HepG2 (cell line): ENCODE measurements at regions not wholly inside any gene's neighbourhood (a gene's known extent, or its start where the extent isn't known, plus 50 kb on each side); places are given as distances from the start of the nearest gene placed in this dataset.

Experiments
- ATAC-seq: fragments of 200-7000 bp; cut with Tn5 transposase; 3 replicates; pipeline ENCODE4 v1.9.1; 2020; ENCODE audit warnings: mild to moderate bottlenecking, moderate library complexity
- BruUV-seq: library from RNA; stranded (reverse); fragments of 400-500 nt; replicated peaks from 2 replicates; lab custom pipeline; 2021; lab: Mats Ljungman, UMichigan
- CTCF ChIA-PET: fragments of 300-600 bp; formaldehyde crosslinking; extraction: SDS; loops from one replicate; lab custom pipeline; 2021; ENCODE audit warnings: low total read pairs, inconsistent platforms, low intra/inter-chr PET ratio; lab: Yijun Ruan, JAX
- POLR2A ChIA-PET: fragments of 350-600 bp; sonication (Branson Sonifier 250); formaldehyde crosslinking; loops from one replicate; lab custom pipeline; 2020; ENCODE audit warnings: antibody characterized with exemption, inconsistent platforms; lab: Yijun Ruan, JAX
- DNase-seq: peaks from one replicate; pipeline ENCODE4 v3.0.0-alpha.2; 2015; ENCODE audit warnings: low spot score
- FAIRE-seq: peaks from 3 replicates; lab custom pipeline; 2011; peaks lifted over from hg19 to GRCh38; lab: Jason Lieb, UNC
- H2AFZ ChIP-seq: one replicate; pipeline ENCODE4 v1.6.1; 2011; ENCODE audit warnings: low read length, inconsistent platforms
- H3K27ac ChIP-seq: fragments of 300-600 bp; 3 replicates; pipeline ENCODE4 v1.8.0; 2011; ENCODE audit warnings: mixed run types, mild to moderate bottlenecking, mixed read lengths, low read length, inconsistent platforms; ENCODE audit not compliant: insufficient read depth; ENCODE audit errors: extremely low read length
- H3K27me3 ChIP-seq, 2 experiments: fragments of 200-600 bp in 1 of 2; 2 replicates in 1 of 2; 3 replicates in 1 of 2; pipeline versions ENCODE4 v1.6.0 to v1.8.0; 2011; ENCODE audit warnings: low read length in 2 of 2, mild to moderate bottlenecking in 2 of 2, moderate library complexity in 2 of 2, inconsistent platforms in 1 of 2; ENCODE audit not compliant: insufficient read depth in 2 of 2, control insufficient read depth in 1 of 2
- H3K36me3 ChIP-seq, 2 experiments: fragments of 200-600 bp in 1 of 2; replicated peaks in 1 of 2; 2 replicates in 1 of 2; 3 replicates in 1 of 2; pipeline versions ENCODE4 v1.5.1 to v1.8.0; 2011; ENCODE audit warnings: low read length in 2 of 2, inconsistent platforms in 1 of 2; ENCODE audit not compliant: insufficient read depth in 2 of 2, control insufficient read depth in 1 of 2
- H3K4me1 ChIP-seq: 2 replicates; pipeline ENCODE4 v1.5.1; 2012; ENCODE audit warnings: low read length, inconsistent platforms; ENCODE audit not compliant: insufficient read depth
- H3K4me2 ChIP-seq: 2 replicates; pipeline ENCODE4 v1.6.0; 2011; ENCODE audit warnings: low read depth, low read length, inconsistent platforms
- H3K4me3 ChIP-seq, 3 experiments: fragments of 200-600 bp in 1 of 3; sonication (generic), shearing (Covaris generic) in 1 of 3; replicated peaks in 1 of 3; 2 replicates each; pipeline ENCODE4 v1.5.1; 2011 to 2016; ENCODE audit warnings: low read length in 3 of 3, inconsistent platforms in 2 of 3, low read depth in 2 of 3, mild to moderate bottlenecking in 2 of 3, control low read depth in 1 of 3, mixed read lengths in 1 of 3; ENCODE audit not compliant: insufficient read depth in 1 of 3
- H3K79me2 ChIP-seq: one replicate; pipeline ENCODE4 v1.6.1; 2011; ENCODE audit warnings: low read length, inconsistent platforms; ENCODE audit not compliant: insufficient read depth
- H3K9ac ChIP-seq: 2 replicates; pipeline ENCODE4 v1.6.0; 2011; ENCODE audit warnings: mild to moderate bottlenecking, low read depth, low read length, inconsistent platforms; ENCODE audit not compliant: insufficient read depth
- H3K9me3 ChIP-seq: 2 replicates; pipeline ENCODE4 v1.5.1; 2012; ENCODE audit warnings: mild to moderate bottlenecking, low read length
- H4K20me1 ChIP-seq: 2 replicates; pipeline ENCODE4 v1.6.0; 2011; ENCODE audit warnings: inconsistent platforms, mild to moderate bottlenecking, low read length, moderate library complexity; ENCODE audit not compliant: insufficient read depth
- HOXD1 ChIP-seq: sonication (generic); formaldehyde crosslinking; IDR thresholded peaks from 2 replicates; pipeline ENCODE4 v1.5.0; 2020; ENCODE audit warnings: missing genetic modification reagents
- ZKSCAN1 ChIP-seq: fragments of 150-350 bp; IDR thresholded peaks from 2 replicates; pipeline ENCODE4 v1.6.1; 2014; ENCODE audit warnings: low read length
- WGBS: methylation state at CpG from one replicate; pipeline ENCODE4 v1.1.6; 2017; ENCODE audit warnings: low lambda C conversion rate; 5-methylcytosine and 5-hydroxymethylcytosine counted together
- in situ Hi-C: cut with HindIII; loops from 2 replicates; pipeline ENCODE4 v1.10.0; 2017; ENCODE audit warnings: low pct_unique_long_range_greater_than_20kb; ENCODE audit not compliant: extremely low pct_ligation_motif_present
- intact Hi-C: fragments of 100-400 bp; cut with micrococcal nuclease; formaldehyde crosslinking; loops from one replicate; pipeline ENCODE4 v1.10.0; 2022; ENCODE audit not compliant: unreplicated experiment
- TF ChIP-seq, protein P1 (sequence below): sonication (generic); formaldehyde crosslinking; IDR thresholded peaks from 2 replicates; pipeline ENCODE4 v1.5.1; 2020; ENCODE audit warnings: missing genetic modification reagents, mild to moderate bottlenecking, borderline replicate concordance
- TF ChIP-seq, protein P2 (sequence below), 2 experiments: sonication (generic) in 1 of 2; formaldehyde crosslinking in 1 of 2; IDR thresholded peaks; 2 replicates each; pipeline versions ENCODE4 v1.6.1 to v1.9.0; 2014 to 2022; ENCODE audit warnings: antibody characterized with exemption in 1 of 2, borderline replicate concordance in 1 of 2, inconsistent platforms in 1 of 2, low read depth in 1 of 2, missing genetic modification reagents in 1 of 2
- TF ChIP-seq, protein P3 (sequence below): sonication (generic); formaldehyde crosslinking; IDR thresholded peaks from 2 replicates; pipeline ENCODE4 v1.8.0; 2022; ENCODE audit warnings: mild to moderate bottlenecking, missing genetic modification reagents; ENCODE audit not compliant: insufficient replicate concordance
- TF ChIP-seq, protein P4 (sequence below): sonication (generic); formaldehyde crosslinking; conservative IDR thresholded peaks from 2 replicates; pipeline ENCODE4 v1.8.0; 2022; ENCODE audit warnings: missing genetic modification reagents
- TF ChIP-seq, protein P5 (sequence below): IDR thresholded peaks from 2 replicates; pipeline ENCODE4 v1.6.1; 2012; ENCODE audit warnings: low read length, improper control_type of control experiment
- TF ChIP-seq, protein P6 (sequence below): sonication (generic); formaldehyde crosslinking; IDR thresholded peaks from 2 replicates; pipeline ENCODE4 v1.5.0; 2020; ENCODE audit warnings: mild to moderate bottlenecking, low read depth, missing genetic modification reagents, borderline replicate concordance

DNA sequence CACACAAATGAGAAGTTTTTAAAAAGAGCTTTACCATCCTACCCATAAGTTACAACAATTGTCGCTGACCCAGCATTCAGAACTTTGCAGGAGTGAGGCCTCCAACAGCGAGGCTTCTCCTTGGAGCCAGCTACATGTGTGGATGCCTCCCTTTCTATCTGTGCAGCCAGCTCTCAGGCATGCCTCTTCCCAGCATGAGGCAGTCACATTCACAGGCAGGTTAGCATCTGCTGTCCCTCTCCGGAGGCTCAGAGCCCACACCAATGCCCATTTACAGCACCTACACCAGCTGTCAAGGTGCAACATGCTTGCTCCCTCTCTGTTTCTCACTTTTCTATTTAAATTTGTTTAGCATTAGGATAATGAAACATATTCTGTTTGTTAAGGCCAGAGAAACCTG lies 278.7 kb upstream of the PODXL start:
- Histone ChIP-seq H3K4me1 (no peaks in the 10 kb centered on the region), H4K20me1 (no peaks in the 10 kb centered on the region), H3K9ac (no peak overlapping the region), H3K9me3 (no peaks in the 10 kb centered on the region), H2AFZ (no peak overlapping the region), H3K36me3 (no peaks in the 10 kb centered on the region), H3K4me2 (no peak overlapping the region), H3K27me3 (peaks cover 3 to 22% of the 10 kb centered on the region in 2 experiments; a peak in 4 of 5 replicates), H3K79me2 (no peaks in the 10 kb centered on the region), H3K4me3 (no peak overlapping the region), H3K27ac (no peak overlapping the region)
- no peak for FAIRE-seq
- in situ Hi-C loops (no loop called here), intact Hi-C loops (no loop called here)
- ChIA-PET POLR2A (no interaction called here), CTCF (no interaction called here)
- ATAC-seq = no peak
- no peak for DNase-seq
- 0% methylated on average over 3 of the region's 3 CpGs for WGBS
- no TSS peak for BruUV-seq
- TF ChIP-seq HOXD1 (CRISPR knock-in tag) (no peak), ZKSCAN1 (no peak)
- TF ChIP-seq, protein P1, sequence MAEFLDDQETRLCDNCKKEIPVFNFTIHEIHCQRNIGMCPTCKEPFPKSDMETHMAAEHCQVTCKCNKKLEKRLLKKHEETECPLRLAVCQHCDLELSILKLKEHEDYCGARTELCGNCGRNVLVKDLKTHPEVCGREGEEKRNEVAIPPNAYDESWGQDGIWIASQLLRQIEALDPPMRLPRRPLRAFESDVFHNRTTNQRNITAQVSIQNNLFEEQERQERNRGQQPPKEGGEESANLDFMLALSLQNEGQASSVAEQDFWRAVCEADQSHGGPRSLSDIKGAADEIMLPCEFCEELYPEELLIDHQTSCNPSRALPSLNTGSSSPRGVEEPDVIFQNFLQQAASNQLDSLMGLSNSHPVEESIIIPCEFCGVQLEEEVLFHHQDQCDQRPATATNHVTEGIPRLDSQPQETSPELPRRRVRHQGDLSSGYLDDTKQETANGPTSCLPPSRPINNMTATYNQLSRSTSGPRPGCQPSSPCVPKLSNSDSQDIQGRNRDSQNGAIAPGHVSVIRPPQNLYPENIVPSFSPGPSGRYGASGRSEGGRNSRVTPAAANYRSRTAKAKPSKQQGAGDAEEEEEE (CRISPR knock-in tag) = no peak
- TF ChIP-seq, protein P2, sequence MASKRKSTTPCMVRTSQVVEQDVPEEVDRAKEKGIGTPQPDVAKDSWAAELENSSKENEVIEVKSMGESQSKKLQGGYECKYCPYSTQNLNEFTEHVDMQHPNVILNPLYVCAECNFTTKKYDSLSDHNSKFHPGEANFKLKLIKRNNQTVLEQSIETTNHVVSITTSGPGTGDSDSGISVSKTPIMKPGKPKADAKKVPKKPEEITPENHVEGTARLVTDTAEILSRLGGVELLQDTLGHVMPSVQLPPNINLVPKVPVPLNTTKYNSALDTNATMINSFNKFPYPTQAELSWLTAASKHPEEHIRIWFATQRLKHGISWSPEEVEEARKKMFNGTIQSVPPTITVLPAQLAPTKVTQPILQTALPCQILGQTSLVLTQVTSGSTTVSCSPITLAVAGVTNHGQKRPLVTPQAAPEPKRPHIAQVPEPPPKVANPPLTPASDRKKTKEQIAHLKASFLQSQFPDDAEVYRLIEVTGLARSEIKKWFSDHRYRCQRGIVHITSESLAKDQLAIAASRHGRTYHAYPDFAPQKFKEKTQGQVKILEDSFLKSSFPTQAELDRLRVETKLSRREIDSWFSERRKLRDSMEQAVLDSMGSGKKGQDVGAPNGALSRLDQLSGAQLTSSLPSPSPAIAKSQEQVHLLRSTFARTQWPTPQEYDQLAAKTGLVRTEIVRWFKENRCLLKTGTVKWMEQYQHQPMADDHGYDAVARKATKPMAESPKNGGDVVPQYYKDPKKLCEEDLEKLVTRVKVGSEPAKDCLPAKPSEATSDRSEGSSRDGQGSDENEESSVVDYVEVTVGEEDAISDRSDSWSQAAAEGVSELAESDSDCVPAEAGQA (IDR thresholded peaks at IDR 0.05; ENCODE audit: low read depth) = no peak
- TF ChIP-seq, protein P2 (CRISPR knock-in tag; IDR thresholded peaks at IDR 0.05; ENCODE audit: borderline replicate concordance) = no peak
- TF ChIP-seq, protein P3, sequence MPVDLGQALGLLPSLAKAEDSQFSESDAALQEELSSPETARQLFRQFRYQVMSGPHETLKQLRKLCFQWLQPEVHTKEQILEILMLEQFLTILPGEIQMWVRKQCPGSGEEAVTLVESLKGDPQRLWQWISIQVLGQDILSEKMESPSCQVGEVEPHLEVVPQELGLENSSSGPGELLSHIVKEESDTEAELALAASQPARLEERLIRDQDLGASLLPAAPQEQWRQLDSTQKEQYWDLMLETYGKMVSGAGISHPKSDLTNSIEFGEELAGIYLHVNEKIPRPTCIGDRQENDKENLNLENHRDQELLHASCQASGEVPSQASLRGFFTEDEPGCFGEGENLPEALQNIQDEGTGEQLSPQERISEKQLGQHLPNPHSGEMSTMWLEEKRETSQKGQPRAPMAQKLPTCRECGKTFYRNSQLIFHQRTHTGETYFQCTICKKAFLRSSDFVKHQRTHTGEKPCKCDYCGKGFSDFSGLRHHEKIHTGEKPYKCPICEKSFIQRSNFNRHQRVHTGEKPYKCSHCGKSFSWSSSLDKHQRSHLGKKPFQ (CRISPR knock-in tag) = no peak
- TF ChIP-seq, protein P4, sequence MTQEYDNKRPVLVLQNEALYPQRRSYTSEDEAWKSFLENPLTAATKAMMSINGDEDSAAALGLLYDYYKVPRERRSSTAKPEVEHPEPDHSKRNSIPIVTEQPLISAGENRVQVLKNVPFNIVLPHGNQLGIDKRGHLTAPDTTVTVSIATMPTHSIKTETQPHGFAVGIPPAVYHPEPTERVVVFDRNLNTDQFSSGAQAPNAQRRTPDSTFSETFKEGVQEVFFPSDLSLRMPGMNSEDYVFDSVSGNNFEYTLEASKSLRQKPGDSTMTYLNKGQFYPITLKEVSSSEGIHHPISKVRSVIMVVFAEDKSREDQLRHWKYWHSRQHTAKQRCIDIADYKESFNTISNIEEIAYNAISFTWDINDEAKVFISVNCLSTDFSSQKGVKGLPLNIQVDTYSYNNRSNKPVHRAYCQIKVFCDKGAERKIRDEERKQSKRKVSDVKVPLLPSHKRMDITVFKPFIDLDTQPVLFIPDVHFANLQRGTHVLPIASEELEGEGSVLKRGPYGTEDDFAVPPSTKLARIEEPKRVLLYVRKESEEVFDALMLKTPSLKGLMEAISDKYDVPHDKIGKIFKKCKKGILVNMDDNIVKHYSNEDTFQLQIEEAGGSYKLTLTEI (CRISPR knock-in tag) = no peak
- TF ChIP-seq, protein P5, sequence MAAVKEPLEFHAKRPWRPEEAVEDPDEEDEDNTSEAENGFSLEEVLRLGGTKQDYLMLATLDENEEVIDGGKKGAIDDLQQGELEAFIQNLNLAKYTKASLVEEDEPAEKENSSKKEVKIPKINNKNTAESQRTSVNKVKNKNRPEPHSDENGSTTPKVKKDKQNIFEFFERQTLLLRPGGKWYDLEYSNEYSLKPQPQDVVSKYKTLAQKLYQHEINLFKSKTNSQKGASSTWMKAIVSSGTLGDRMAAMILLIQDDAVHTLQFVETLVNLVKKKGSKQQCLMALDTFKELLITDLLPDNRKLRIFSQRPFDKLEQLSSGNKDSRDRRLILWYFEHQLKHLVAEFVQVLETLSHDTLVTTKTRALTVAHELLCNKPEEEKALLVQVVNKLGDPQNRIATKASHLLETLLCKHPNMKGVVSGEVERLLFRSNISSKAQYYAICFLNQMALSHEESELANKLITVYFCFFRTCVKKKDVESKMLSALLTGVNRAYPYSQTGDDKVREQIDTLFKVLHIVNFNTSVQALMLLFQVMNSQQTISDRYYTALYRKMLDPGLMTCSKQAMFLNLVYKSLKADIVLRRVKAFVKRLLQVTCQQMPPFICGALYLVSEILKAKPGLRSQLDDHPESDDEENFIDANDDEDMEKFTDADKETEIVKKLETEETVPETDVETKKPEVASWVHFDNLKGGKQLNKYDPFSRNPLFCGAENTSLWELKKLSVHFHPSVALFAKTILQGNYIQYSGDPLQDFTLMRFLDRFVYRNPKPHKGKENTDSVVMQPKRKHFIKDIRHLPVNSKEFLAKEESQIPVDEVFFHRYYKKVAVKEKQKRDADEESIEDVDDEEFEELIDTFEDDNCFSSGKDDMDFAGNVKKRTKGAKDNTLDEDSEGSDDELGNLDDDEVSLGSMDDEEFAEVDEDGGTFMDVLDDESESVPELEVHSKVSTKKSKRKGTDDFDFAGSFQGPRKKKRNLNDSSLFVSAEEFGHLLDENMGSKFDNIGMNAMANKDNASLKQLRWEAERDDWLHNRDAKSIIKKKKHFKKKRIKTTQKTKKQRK = no peak
- TF ChIP-seq, protein P6, sequence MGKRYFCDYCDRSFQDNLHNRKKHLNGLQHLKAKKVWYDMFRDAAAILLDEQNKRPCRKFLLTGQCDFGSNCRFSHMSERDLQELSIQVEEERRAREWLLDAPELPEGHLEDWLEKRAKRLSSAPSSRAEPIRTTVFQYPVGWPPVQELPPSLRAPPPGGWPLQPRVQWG = no peak
